Neural cell (in vitro differentiated cells): ENCODE measurements at regions not wholly inside any gene's neighbourhood (a gene's known extent, or its start where the extent isn't known, plus 50 kb on each side); places are given as distances from the start of the nearest gene placed in this dataset.

Experiments
- H2AFZ ChIP-seq: fragments of 200-600, 300-800 bp; sonication (generic), shearing (Covaris generic); 2 replicates; pipeline ENCODE4 v1.6.0; 2014; ENCODE audit warnings: low read depth, mild to moderate bottlenecking, antibody characterized with exemption, low read length, moderate library complexity
- H3F3A ChIP-seq: fragments of 200-600 bp; shearing (Covaris generic); 2 replicates; pipeline ENCODE4 v1.6.1; 2016; ENCODE audit warnings: mild to moderate bottlenecking, moderate library complexity, mixed read lengths, antibody characterized with exemption, low read length; ENCODE audit not compliant: insufficient read depth, poor library complexity, severe bottlenecking
- H3K27ac ChIP-seq: fragments of 200-600, 300-800 bp; sonication (generic), shearing (Covaris generic); 2 replicates; pipeline ENCODE4 v1.5.1; 2014; ENCODE audit warnings: mild to moderate bottlenecking, low read length, moderate library complexity
- H3K27me3 ChIP-seq: fragments of 300-800, 200-600 bp; sonication (generic), shearing (Covaris generic); 2 replicates; pipeline ENCODE4 v1.6.0; 2014; ENCODE audit warnings: mild to moderate bottlenecking, low read depth, low read length, moderate library complexity; ENCODE audit not compliant: insufficient read depth
- H3K36me3 ChIP-seq: fragments of 300-800, 200-600 bp; sonication (generic), shearing (Covaris generic); 2 replicates; pipeline ENCODE4 v1.5.1; 2014; ENCODE audit warnings: mild to moderate bottlenecking, antibody characterized with exemption, low read length, moderate library complexity; ENCODE audit not compliant: insufficient read depth
- H3K4me2 ChIP-seq: fragments of 300-800, 200-600 bp; sonication (generic), shearing (Covaris generic); 2 replicates; pipeline ENCODE4 v1.6.0; 2014; ENCODE audit warnings: mild to moderate bottlenecking, low read length
- H3K4me3 ChIP-seq: fragments of 300-800, 200-600 bp; sonication (generic), shearing (Covaris generic); 2 replicates; pipeline ENCODE4 v1.5.1; 2014; ENCODE audit warnings: mild to moderate bottlenecking, low read length, moderate library complexity
- H3K79me2 ChIP-seq: fragments of 200-600 bp; shearing (Covaris generic); replicated peaks from 2 replicates; pipeline ENCODE4 v1.6.0; 2014; ENCODE audit warnings: mild to moderate bottlenecking, low read length, moderate library complexity; ENCODE audit not compliant: insufficient read depth
- H3K9ac ChIP-seq: fragments of 300-800, 200-600 bp; sonication (generic), shearing (Covaris generic); 2 replicates; pipeline ENCODE4 v1.6.1; 2016; ENCODE audit warnings: mild to moderate bottlenecking, low read length, mixed read lengths
- H3K9me2 ChIP-seq: fragments of 200-600 bp; shearing (Covaris generic); 2 replicates; pipeline ENCODE4 v1.6.1; 2016; ENCODE audit warnings: mild to moderate bottlenecking, low read length, mixed read lengths; ENCODE audit not compliant: insufficient read depth
- H3K9me3 ChIP-seq: fragments of 200-600, 300-800 bp; sonication (generic), shearing (Covaris generic); 2 replicates; pipeline ENCODE4 v1.6.1; 2016; ENCODE audit warnings: mild to moderate bottlenecking, mixed run types, low read length, moderate library complexity, mixed read lengths
- H4K20me1 ChIP-seq: fragments of 200-600 bp; shearing (Covaris generic); 2 replicates; pipeline ENCODE4 v1.6.1; 2016; ENCODE audit warnings: mild to moderate bottlenecking, mixed run types; ENCODE audit not compliant: insufficient read depth
- EP300 ChIP-seq: fragments of 450-650 bp; conservative IDR thresholded peaks from 2 replicates; pipeline ENCODE4 v1.6.1; 2014; ENCODE audit warnings: antibody characterized with exemption, mild to moderate bottlenecking, moderate library complexity; ENCODE audit not compliant: poor library complexity, severe bottlenecking
- EZH2 ChIP-seq: fragments of 200-600, 300-800 bp; shearing (Covaris generic), sonication (generic); IDR thresholded peaks from 2 replicates; pipeline ENCODE4 v1.6.1; 2014; ENCODE audit warnings: antibody characterized with exemption, low read length, borderline replicate concordance, mild to moderate bottlenecking; ENCODE audit not compliant: insufficient read depth, poor library complexity, severe bottlenecking
- MXI1 ChIP-seq: fragments of 450-650 bp; conservative IDR thresholded peaks from 2 replicates; pipeline ENCODE4 v1.6.1; 2014; ENCODE audit warnings: antibody characterized with exemption, mild to moderate bottlenecking; ENCODE audit not compliant: poor library complexity, severe bottlenecking
- POLR2AphosphoS5 ChIP-seq: IDR thresholded peaks from 2 replicates; pipeline ENCODE4 v1.6.1; 2012
- RAD21 ChIP-seq: fragments of 450-650 bp; conservative IDR thresholded peaks from 2 replicates; pipeline ENCODE4 v1.6.1; 2014; ENCODE audit warnings: antibody characterized with exemption, mild to moderate bottlenecking, moderate library complexity
- SMC3 ChIP-seq: fragments of 450-650 bp; conservative IDR thresholded peaks from 2 replicates; pipeline ENCODE4 v1.6.1; 2014; ENCODE audit warnings: antibody characterized with exemption, mild to moderate bottlenecking, moderate library complexity; ENCODE audit not compliant: poor library complexity
- TAF1 ChIP-seq: IDR thresholded peaks from 2 replicates; pipeline ENCODE4 v1.6.1; 2012; ENCODE audit warnings: low read depth
- TF ChIP-seq, protein P1 (sequence below): IDR thresholded peaks from 2 replicates; pipeline ENCODE4 v1.6.1; 2012; ENCODE audit warnings: borderline replicate concordance
- TF ChIP-seq, protein P2 (sequence below): fragments of 450-650 bp; IDR thresholded peaks from 2 replicates; pipeline ENCODE4 v1.5.1; 2014; ENCODE audit warnings: antibody characterized with exemption, mild to moderate bottlenecking, moderate library complexity; ENCODE audit not compliant: poor library complexity, severe bottlenecking

DNA sequence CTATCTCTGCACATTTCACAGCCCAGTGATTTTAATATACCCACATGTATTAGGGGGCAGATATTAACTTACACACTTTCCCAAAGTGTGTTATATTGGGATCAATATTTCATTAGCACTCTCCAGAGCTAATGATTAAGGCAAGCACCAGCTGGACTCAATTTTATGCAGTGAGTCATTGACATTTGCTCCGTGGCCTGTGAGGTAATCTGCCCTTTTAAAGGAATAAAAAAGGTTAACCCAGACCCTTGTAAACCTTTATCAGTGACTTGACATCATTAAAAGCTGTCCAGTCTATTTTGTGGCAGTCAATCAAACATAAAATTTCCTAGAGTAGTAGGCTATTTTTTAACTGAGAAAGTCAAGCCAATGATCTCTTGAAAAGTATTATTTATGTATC lies 1870.4 kb upstream of the CELF4 start:
- TF ChIP-seq POLR2AphosphoS5 (no peak), EP300 (no peak), TAF1 (no peak), EZH2 (no peak), RAD21 (no peak), SMC3 (no peak), MXI1 (no peak)
- TF ChIP-seq, protein P1, sequence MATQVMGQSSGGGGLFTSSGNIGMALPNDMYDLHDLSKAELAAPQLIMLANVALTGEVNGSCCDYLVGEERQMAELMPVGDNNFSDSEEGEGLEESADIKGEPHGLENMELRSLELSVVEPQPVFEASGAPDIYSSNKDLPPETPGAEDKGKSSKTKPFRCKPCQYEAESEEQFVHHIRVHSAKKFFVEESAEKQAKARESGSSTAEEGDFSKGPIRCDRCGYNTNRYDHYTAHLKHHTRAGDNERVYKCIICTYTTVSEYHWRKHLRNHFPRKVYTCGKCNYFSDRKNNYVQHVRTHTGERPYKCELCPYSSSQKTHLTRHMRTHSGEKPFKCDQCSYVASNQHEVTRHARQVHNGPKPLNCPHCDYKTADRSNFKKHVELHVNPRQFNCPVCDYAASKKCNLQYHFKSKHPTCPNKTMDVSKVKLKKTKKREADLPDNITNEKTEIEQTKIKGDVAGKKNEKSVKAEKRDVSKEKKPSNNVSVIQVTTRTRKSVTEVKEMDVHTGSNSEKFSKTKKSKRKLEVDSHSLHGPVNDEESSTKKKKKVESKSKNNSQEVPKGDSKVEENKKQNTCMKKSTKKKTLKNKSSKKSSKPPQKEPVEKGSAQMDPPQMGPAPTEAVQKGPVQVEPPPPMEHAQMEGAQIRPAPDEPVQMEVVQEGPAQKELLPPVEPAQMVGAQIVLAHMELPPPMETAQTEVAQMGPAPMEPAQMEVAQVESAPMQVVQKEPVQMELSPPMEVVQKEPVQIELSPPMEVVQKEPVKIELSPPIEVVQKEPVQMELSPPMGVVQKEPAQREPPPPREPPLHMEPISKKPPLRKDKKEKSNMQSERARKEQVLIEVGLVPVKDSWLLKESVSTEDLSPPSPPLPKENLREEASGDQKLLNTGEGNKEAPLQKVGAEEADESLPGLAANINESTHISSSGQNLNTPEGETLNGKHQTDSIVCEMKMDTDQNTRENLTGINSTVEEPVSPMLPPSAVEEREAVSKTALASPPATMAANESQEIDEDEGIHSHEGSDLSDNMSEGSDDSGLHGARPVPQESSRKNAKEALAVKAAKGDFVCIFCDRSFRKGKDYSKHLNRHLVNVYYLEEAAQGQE = no peak
- TF ChIP-seq, protein P2, sequence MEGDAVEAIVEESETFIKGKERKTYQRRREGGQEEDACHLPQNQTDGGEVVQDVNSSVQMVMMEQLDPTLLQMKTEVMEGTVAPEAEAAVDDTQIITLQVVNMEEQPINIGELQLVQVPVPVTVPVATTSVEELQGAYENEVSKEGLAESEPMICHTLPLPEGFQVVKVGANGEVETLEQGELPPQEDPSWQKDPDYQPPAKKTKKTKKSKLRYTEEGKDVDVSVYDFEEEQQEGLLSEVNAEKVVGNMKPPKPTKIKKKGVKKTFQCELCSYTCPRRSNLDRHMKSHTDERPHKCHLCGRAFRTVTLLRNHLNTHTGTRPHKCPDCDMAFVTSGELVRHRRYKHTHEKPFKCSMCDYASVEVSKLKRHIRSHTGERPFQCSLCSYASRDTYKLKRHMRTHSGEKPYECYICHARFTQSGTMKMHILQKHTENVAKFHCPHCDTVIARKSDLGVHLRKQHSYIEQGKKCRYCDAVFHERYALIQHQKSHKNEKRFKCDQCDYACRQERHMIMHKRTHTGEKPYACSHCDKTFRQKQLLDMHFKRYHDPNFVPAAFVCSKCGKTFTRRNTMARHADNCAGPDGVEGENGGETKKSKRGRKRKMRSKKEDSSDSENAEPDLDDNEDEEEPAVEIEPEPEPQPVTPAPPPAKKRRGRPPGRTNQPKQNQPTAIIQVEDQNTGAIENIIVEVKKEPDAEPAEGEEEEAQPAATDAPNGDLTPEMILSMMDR = no peak
- Histone ChIP-seq H3K9ac (no peak overlapping the region), H3K4me3 (no peak overlapping the region), H3K36me3 (no peaks in the 10 kb centered on the region), H3K4me2 (no peak overlapping the region), H3F3A (no peaks in the 10 kb centered on the region), H3K79me2 (no peaks in the 10 kb centered on the region), H2AFZ (no peak overlapping the region), H3K27me3 (no peaks in the 10 kb centered on the region), H3K9me3 (no peaks in the 10 kb centered on the region), H4K20me1 (no peaks in the 10 kb centered on the region), H3K27ac (no peak overlapping the region), H3K9me2 (no peaks in the 10 kb centered on the region)

DNA sequence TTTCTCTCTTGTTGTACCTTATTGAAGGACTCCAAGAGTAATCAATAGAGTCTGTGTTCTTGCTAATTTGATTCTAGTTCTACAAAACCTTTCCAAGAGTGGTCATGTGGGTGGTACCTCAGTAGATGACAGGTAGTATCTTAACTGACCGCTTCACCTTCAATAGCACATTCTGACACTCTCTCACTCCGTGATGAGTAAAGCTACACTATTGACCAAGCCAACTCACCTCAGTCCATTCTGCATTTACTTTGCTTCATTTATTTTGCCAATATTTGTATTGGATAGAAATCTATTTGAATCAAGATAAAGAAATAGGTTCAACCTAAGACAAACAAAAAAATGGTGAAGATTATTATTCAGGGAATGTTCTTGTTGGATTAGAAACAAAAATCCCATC lies 1869.6 kb upstream of the CELF4 start:
- Histone ChIP-seq H2AFZ (no peak overlapping the region), H3K79me2 (no peaks in the 10 kb centered on the region), H3K27me3 (no peaks in the 10 kb centered on the region), H3K9me2 (no peaks in the 10 kb centered on the region), H3K9me3 (no peaks in the 10 kb centered on the region), H3F3A (no peaks in the 10 kb centered on the region), H3K4me3 (no peak overlapping the region), H3K9ac (no peak overlapping the region), H3K36me3 (no peaks in the 10 kb centered on the region), H4K20me1 (no peaks in the 10 kb centered on the region), H3K4me2 (no peak overlapping the region), H3K27ac (no peak overlapping the region)
- no peak for TF ChIP-seq TAF1
- no peak for TF ChIP-seq SMC3
- TF ChIP-seq, protein P1 = no peak
- no peak for TF ChIP-seq EZH2
- TF ChIP-seq, protein P2 = no peak
- TF ChIP-seq MXI1 = no peak
- no peak for TF ChIP-seq RAD21
- TF ChIP-seq POLR2AphosphoS5 = no peak
- no peak for TF ChIP-seq EP300
